Pancreas (tissue), 10 donors: ENCODE measurements at regions not wholly inside any gene's neighbourhood (a gene's known extent, or its start where the extent isn't known, plus 50 kb on each side); places are given as distances from the start of the nearest gene placed in this dataset.

Source experiments
- ATAC-seq, 4 donors: fragments of 200-7000 bp; cut with Tn5 transposase; one replicate each; pipeline versions ENCODE4 v1.8.0 to v1.9.1; 2020; ENCODE audit warnings: mild to moderate bottlenecking in 4 of 4, moderate library complexity in 4 of 4
- DNase-seq, 6 donors: peaks; one replicate each; pipeline ENCODE4 v3.0.0-alpha.2; 2020
- FAIRE-seq: peaks from 2 replicates; lab custom pipeline; 2012; peaks lifted over from hg19 to GRCh38; lab: Jason Lieb, UNC
- H3K27ac ChIP-seq, 4 donors: fragments of 200-600 bp; sonication (generic); 1 replicate in 3 of 4; 2 replicates in 1 of 4; pipeline versions ENCODE4 v1.5.0 to v1.8.0; 2020
- H3K27me3 ChIP-seq, 4 donors: fragments of 200-600 bp; one replicate each; pipeline ENCODE4 v1.8.0; 2021
- H3K36me3 ChIP-seq, 3 donors: fragments of 200-600 bp; sonication (generic) in 1 of 3; one replicate each; pipeline versions ENCODE4 v1.5.0 to v1.8.0; 2020 to 2021
- H3K4me1 ChIP-seq, 3 donors: fragments of 200-600 bp; one replicate each; pipeline ENCODE4 v1.8.0; 2021
- H3K4me3 ChIP-seq, 4 donors: fragments of 200-600 bp; sonication (generic) in 2 of 4; one replicate each; pipeline versions ENCODE4 v1.5.0 to v1.8.0; 2020 to 2021
- H3K9me3 ChIP-seq, 4 donors: fragments of 200-600 bp; one replicate each; pipeline ENCODE4 v1.8.0; 2021
- CTCF ChIP-seq, 4 donors: fragments of 200-600 bp; sonication (generic) in 3 of 4; IDR thresholded peaks; one replicate each; pipeline versions ENCODE4 v1.5.0 to v1.8.0; 2021; ENCODE audit warnings: antibody characterized with exemption in 4 of 4
- WGBS, 2 donors: extraction: QIAGEN DNeasy Blood & Tissue Kit; methylation state at CpG; one replicate each; pipeline ENCODE4 v1.1.7; 2013; 5-methylcytosine and 5-hydroxymethylcytosine counted together
- intact Hi-C, 3 donors: fragments of 100-400 bp; cut with DNase I; formaldehyde crosslinking; loops; one replicate each; pipeline versions ENCODE4 v1.11.1 to v1.14.2; 2022
- donor health status: healthy with polysubstance abuse.
- donor health status: DM: no; HTN: no; CAD: no; lungs with moderate emphysema.
- donor health status: DM: no; HTN: no; CAD: no.
- donor health status: control.
- donor health status: control.
- donor health status: Bipolar disorder and iron deficiency.
- donor health status: DM: yes; HTN: yes; CAD: no.
- donor health status: DM: no; HTN: no; CAD: no.
- donor health status: DM: no; HTN: no; CAD: no.
- donor health status: DM: yes; HTN: yes; CAD: no.

- no peak for ATAC-seq
- H3K36me3 ChIP-seq, result no peaks in the 10 kb centered on the region
- WGBS, 2 donors, result 52 to 60% methylated on average over 3 of the region's 3 CpGs
- no peak for DNase-seq
- no peak for TF ChIP-seq CTCF (IDR thresholded peaks at IDR 0.05)
- no peak for FAIRE-seq
- no peak overlapping the region for H3K4me3 ChIP-seq
- intact Hi-C loops, result no loop called here
- no peaks in the 10 kb centered on the region for H3K27me3 ChIP-seq
- no peaks in the 10 kb centered on the region for H3K4me1 ChIP-seq
- H3K27ac ChIP-seq, result no peak overlapping the region
- H3K9me3 ChIP-seq, result no peaks in the 10 kb centered on the region
Measured at GRCh38 chr6:82779041-82779440, 286.6 kb downstream of the UBE3D start.

- no peak for TF ChIP-seq CTCF (IDR thresholded peaks at IDR 0.05)
- intact Hi-C loops, result no loop called here
- Histone ChIP-seq H3K36me3 (no peaks in the 10 kb centered on the region), H3K4me1 (no peaks in the 10 kb centered on the region), H3K27me3 (no peaks in the 10 kb centered on the region), H3K9me3 (no peaks in the 10 kb centered on the region), H3K27ac (no peak overlapping the region), H3K4me3 (no peak overlapping the region)
- no peak for ATAC-seq
- 73 to 92% methylated on average over 1 of the region's 1 CpG for WGBS, 2 donors
- FAIRE-seq, result no peak
- no peak for DNase-seq
Measured at GRCh38 chr6:82780334-82780733, 285.3 kb downstream of the UBE3D start.

- no peak for DNase-seq
- no peak for TF ChIP-seq CTCF (IDR thresholded peaks at IDR 0.05)
- FAIRE-seq, result no peak
- Histone ChIP-seq H3K27me3 (no peaks in the 10 kb centered on the region), H3K9me3 (no peaks in the 10 kb centered on the region), H3K4me1 (no peaks in the 10 kb centered on the region), H3K4me3 (no peak overlapping the region), H3K36me3 (no peaks in the 10 kb centered on the region), H3K27ac (no peak overlapping the region)
- intact Hi-C loops, result no loop called here
- no peak for ATAC-seq
- 73 to 89% methylated on average over 2 of the region's 2 CpGs for WGBS, 2 donors
Measured at GRCh38 chr6:82781620-82782204, 283.9 kb downstream of the UBE3D start.

GRCh38 chr6:82783587-82784236 is 281.9 kb downstream of the UBE3D start:
- ATAC-seq, result no peak
- H3K9me3 ChIP-seq, result no peaks in the 10 kb centered on the region
- H3K4me3 ChIP-seq, result no peak overlapping the region
- no peaks in the 10 kb centered on the region for H3K27me3 ChIP-seq
- TF ChIP-seq CTCF (IDR thresholded peaks at IDR 0.05), result no peak
- intact Hi-C loops, result no loop called here
- 51 to 60% methylated on average over 6 of the region's 6 CpGs for WGBS, 2 donors
- H3K36me3 ChIP-seq, result no peaks in the 10 kb centered on the region
- no peak for DNase-seq
- FAIRE-seq, result no peak
- H3K4me1 ChIP-seq, result no peaks in the 10 kb centered on the region
- no peak overlapping the region for H3K27ac ChIP-seq

- Histone ChIP-seq H3K27me3 (no peaks in the 10 kb centered on the region), H3K9me3 (no peaks in the 10 kb centered on the region), H3K27ac (no peak overlapping the region), H3K36me3 (no peaks in the 10 kb centered on the region), H3K4me3 (no peak overlapping the region), H3K4me1 (no peaks in the 10 kb centered on the region)
- 60 to 65% methylated on average over 2 of the region's 2 CpGs for WGBS, 2 donors
- intact Hi-C loops, result no loop called here
- ATAC-seq (no peak), FAIRE-seq (no peak), DNase-seq (no peak)
- TF ChIP-seq CTCF (IDR thresholded peaks at IDR 0.05), result no peak
Measured at GRCh38 chr6:82785206-82785605, 280.4 kb downstream of the UBE3D start.
